Uterus (tissue), 2 donors: ENCODE measurements at regions not wholly inside any gene's neighbourhood (a gene's known extent, or its start where the extent isn't known, plus 50 kb on each side); places are given as distances from the start of the nearest gene placed in this dataset.

Experiments used
- CTCF ChIP-seq, 4 experiments: fragments of 200-600 bp in 2 of 4; fragments of 450-650 bp in 2 of 4; sonication (generic) in 2 of 4; IDR thresholded peaks; one replicate each; pipeline ENCODE4 v1.5.1; 2016 to 2019; ENCODE audit warnings: antibody characterized with exemption in 4 of 4, mild to moderate bottlenecking in 2 of 4, moderate library complexity in 1 of 4
- POLR2A ChIP-seq, 2 donors: fragments of 450-650 bp; IDR thresholded peaks; one replicate each; pipeline ENCODE4 v1.6.1; 2016; ENCODE audit warnings: antibody characterized with exemption in 2 of 2, mild to moderate bottlenecking in 1 of 2, moderate library complexity in 1 of 2

DNA sequence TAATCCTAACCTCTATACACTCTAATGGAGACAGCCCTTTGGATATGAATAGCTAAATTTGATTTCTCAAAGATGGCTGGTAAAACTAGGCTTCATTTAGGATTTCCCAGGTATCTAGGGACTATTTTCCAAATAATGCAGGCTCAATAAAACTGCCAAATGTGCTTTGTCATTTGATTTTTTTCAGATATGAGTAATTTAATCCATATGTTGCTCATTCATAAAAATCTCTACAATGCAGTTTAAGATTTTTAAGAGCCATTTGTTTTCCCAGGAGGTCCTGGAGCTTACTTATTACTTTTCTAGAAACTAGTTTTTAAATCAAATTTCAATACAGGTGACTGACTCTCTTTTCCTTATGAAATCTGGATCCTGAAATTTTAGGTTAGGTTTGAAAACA is 349.3 kb upstream of the SLC24A2 start:
- TF ChIP-seq CTCF (IDR thresholded peaks at IDR 0.05), result no peak
- no peak for TF ChIP-seq POLR2A (IDR thresholded peaks at IDR 0.05)
